ENCODE measurements at regions not wholly inside any gene's neighbourhood (a gene's known extent, or its start where the extent isn't known, plus 50 kb on each side); places are given as distances from the start of the nearest gene placed in this dataset.

GRCh38 chr18:70386582-70386981 lies 97.7 kb downstream of the SOCS6 start:
- DNase-seq: no peak

GRCh38 chr18:70385474-70385873 lies 96.6 kb downstream of the SOCS6 start:
- DNase-seq: no peak

DNA sequence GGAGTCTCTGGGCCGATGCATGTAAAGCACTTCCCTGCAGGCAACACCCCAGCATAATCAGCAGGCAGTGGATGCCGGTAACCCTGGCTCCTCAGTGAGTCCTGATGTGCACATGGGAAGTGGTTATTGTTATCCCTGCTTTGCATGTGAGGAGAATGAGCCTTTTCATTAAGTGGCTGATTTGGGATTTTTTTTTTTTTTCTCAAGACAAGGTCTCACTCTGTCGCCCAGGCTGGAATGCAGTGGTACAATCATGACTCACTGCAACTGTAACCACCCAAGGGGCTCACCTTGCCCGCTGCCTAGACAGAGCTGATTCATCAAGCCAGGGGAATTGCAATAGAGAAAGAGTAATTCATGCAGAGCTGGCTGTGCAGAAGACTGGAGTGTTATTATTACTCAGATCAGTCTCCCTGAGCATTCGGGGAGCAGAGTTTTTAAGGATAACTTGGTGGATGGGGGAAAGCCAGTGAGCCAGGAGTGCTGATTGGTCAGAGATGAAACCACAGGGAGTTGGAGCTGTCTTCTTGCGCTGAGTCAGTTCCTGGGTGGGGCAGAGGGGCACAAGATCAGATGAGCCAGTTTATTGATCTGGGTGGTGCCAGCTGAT lies 95.4 kb downstream of the SOCS6 start:
- DNase-seq: peak in 1 of 3 donors; percentile 70

DNA sequence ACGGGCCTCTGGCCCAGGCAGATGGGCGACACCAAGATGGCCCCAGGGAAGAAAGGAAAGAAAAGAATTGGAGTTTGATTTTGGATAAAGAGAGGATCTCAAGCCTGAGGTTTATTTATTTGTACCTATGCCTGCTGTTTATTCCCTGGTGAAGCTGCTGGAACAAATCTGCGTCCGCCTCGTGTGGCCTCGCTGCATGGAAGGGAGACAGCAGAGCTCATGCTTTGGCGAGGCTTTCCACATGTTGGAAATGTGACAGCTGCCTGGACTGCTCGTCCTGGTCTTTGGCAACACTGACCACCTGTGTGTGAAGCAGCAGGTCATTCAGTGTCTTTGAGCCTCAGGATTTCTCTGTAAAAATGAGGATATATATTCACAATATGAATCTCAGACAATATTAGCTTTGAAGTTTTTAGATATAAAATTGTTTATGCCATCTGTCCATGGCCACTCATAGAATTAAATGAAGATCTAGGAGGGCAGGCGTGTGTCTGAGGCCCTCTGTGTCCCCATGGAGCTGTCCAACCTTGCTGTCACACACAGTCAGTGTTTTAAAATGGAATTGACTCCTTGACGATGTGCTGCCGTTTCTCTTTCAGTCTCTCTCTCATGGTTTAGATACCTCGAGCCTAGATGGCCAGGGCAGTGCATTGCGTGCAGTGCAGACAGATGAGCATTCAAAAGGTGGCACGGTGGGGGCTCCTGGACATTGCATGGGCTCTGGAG lies 94.3 kb downstream of the SOCS6 start:
- no peak for DNase-seq

GRCh38 chr18:70382017-70382416 lies 93.2 kb downstream of the SOCS6 start:
- DNase-seq: no peak

DNA sequence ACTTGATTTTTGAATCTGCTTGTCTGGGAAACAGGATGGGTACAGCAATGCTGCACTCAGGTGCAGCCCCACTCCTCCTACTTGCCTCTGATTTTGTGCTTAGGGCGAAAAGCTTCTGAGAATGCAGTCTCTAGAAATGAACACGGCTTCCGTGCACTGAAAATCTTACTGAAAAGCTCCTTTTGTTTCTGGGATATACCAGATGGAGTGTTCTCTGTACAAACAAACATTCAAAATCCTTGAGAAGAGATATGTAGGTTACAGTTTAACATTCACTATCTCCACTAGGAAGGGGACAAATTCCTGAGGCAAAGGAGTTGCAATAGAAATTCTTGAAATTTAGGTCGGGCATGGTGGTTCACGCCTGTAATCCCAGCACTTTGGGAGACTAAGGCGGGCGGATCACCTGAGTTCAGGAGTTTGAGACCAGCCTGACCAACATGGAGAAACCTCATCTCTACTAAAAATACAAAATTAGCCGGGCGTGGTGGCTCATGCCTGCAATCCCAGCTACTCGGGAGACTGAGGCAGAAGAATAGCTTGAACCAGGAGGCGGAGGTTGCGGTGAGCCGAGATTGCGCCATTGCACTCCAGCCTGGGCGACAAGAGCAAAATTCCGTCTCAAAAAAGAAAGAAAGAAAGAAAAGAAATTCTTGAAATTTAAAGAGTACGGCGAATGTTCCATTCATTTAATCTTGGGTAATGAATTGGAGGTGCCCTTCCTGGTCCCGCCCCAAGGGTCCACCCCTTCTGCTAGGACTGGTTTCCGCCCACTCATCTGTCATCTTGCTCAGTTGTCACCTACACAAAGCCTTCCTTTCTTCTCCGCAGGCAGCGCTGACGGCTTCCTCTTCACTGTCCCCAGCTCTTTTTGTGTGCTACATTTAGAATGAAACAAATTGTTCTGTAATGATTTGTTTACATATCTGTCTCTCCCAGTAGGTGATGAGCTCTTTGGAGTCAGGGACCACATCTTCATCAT lies 92.4 kb downstream of the SOCS6 start:
- DNase-seq: no peak

All from muscle of back (tissue), 3 donors.